ENCODE measurements at regions not wholly inside any gene's neighbourhood (a gene's known extent, or its start where the extent isn't known, plus 50 kb on each side); places are given as distances from the start of the nearest gene placed in this dataset.

GRCh38 chr4:18192901-18193300, 171.3 kb upstream of the LCORL start:
- no peak for TF ChIP-seq POLR2A (IDR thresholded peaks at IDR 0.05)
- no peak for TF ChIP-seq CTCF (IDR thresholded peaks at IDR 0.05)

Measured in heart left ventricle (tissue), 13 donors.